A204.1 (cell line): ENCODE measurements at regions not wholly inside any gene's neighbourhood (a gene's known extent, or its start where the extent isn't known, plus 50 kb on each side); places are given as distances from the start of the nearest gene placed in this dataset.

Experiments used
- FAIRE-seq: peaks from 2 replicates; lab custom pipeline; 2012; peaks lifted over from hg19 to GRCh38; lab: Jason Lieb, UNC

DNA sequence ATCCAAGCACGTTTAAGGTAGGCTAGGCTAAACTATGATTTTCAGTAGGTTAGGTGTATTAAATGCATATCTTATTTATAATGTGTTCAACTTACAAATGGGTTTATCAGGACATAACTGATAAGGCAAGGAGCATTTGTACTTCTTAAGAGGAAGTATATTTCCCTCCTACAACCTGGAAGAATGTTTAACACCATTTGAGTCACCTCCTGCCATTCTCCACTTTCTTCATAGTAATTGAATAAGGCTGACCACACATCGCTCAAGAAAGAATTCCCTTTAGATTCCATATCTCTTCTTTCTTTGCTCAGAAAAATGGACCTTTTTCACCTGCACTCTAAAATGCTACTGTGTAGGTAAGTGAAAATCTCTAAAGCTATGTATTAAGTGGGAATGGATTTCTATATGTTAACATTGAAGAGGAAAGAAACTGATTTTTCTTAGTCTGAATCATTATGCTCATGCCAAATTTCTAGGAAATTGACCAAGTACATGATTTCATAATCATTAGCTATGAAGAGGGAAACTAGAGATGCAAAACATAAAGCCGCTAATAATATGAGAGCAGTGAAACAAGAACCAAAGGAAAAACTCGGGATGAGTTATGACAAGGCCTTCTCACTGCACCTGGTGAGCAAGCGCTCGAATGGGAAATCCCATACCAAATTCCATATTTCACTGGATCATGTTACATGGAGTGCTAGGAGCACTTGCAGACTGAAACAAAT is 210.4 kb downstream of the ALDH8A1 start:
- FAIRE-seq: no peak

DNA sequence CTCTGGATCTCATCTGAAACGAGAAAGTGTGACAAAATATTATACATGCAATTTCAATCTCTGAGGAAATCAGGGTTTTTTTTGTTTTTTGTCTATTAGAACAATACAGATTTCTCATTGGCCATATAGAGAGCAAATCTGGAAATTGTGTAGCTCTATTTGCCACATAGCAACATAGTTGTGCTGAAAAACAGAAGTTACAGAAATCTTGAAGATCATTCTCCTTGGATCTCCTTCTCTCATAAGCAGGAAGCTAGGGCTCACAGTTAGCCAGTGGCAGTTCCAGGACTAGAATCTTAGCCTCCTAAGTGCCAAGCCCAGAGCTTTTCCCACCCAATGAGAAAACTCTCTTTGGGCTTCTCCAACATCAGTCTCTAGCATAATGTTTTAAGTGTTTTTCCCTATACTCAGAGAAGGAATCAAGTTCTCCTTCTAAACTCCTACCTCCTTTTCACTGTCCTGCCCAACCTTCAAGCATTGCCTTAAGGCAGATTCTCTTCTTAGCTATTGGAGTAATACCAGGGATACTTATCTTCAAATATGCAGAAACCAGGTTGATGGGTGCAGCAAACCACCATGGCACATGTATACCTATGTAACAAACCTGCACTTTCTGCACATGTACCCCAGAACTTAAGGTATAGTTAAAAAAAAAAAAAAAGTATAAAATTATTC is 211.6 kb downstream of the ALDH8A1 start:
- FAIRE-seq: no peak

DNA sequence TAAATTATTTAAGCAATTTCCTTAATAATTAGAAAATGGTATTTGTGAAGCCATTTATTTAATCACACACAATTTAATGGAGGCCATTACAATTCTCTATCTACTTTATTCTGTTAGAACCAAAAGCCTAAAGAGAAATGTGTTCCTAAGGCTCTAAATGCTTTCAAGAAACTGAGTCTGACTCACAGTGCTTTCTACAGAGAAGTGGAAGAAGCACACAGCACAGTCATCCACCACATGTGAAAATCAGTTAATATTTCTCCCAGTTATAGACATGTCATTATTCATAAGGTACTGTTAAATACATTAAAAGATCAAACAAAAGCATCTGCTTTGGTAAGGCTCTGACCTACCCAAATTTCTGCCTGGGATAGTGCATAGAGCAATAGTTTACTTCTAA is 214.4 kb downstream of the ALDH8A1 start:
- FAIRE-seq: no peak

DNA sequence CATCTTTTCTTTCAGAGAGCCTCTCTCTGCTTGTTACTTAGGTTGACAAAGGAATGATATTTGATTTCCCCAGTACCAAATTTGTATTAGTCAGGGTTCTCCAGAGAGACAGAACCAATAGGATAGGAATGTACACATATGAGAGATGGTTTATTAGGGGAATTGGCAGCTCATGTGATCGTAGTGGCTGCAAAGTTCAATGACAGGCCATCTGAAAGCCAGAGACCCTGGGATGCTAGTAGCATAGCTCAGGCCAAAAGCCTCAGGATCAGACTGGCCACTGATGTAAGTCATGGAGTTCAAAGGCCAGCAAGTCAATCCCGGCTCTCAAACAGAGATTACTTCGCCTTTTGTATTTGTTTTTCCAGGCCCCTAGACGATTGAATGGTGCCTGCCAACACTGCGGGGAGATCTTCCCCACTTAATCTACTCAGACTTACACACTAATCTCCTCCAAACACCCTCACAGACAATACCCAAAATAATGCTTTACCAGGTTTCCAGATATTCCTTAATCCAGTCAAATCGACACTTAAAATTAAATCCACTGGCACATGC is 215.5 kb downstream of the ALDH8A1 start:
- FAIRE-seq: no peak

DNA sequence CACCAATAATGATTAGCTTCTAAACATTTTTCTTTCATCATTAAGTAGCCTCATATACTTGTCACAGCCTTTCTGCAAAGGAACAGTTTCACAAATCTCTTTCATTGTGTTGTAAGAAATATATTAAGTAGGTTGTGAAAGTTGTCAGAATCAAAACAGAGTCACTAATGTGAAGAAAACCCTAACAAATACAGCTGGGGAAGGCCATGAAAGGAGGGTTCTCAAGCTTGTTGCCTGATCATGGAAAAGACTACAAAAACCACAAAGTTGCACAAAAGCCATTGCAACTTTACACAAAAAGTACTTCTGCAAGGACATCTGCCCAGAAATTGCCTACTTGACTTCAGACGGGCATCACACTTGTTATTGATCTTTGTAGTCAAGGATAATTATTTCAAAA is 216.1 kb downstream of the ALDH8A1 start:
- FAIRE-seq: no peak

DNA sequence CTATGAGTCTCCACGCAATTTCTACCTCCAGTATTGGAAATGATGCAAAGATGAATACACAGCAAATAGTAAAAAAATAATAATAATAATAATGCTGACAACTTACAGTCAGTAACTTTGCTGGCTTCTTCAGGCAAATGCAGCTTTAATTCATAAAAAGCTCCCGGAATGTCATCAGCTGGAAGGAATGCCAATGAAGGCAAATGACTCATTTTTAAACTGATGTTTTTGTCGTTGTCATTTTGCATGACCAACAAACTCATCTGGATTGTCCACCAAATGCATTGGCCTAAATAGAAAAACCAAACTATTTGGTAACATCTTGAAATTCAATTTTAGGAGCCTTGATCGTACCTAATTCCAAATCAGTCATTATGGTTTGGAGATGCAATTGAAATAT is 217.1 kb downstream of the ALDH8A1 start:
- no peak for FAIRE-seq

DNA sequence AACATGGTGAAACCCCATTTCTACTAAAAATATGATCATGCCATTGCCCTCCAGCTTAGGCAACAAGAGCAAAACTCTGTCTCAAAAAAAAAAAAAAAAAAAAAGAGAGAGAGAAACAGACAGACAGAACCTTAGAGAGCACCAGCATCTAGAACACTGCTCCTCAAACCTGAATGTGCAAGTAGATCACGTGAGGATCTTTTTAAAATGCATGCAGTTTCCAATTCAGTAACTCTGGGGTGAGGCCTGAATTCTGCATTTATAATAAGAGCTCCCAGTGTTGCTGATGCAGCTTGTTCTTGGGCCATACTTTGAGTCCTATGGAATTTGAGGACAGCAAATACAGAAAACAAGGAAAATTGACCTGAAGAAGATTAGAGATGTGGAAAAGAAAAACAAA is 218.3 kb downstream of the ALDH8A1 start:
- no peak for FAIRE-seq

DNA sequence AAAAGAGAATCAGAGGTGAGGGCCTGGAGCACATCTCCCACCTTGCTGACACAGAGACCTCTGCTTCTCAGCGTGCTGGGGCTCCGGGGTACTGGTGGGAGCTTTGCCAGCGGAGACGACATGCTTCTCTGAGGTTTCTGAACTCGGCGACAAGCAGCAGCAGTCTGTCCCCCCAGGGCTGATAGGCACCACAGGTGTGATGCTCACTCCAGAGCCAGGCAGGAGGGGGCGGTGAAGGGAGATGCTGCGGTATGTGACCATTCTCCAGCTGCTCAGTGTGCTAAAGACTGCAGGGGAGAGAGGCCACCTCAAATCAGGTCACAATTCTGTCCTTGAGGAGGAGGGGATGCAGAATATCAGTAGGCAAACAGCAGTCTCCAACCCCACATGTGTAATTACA is 219.9 kb downstream of the ALDH8A1 start:
- FAIRE-seq: no peak

DNA sequence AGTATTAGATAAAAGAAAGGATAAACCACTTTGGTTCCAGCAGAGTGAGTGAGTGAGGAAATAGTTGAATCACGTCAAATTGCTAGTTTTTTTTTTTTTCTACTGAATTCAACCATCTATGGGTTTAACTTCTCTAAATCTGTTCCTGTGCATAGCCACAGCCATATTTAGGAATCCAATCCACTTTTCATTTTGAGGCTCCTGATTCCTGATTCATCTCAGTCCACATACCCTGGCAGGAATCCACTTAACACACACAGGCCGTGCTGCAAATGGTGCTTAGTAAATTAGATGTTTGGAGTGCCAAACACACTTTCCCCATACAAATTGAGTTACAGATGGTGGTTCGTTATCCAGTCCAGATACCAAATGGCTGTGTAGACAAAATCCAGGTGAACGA is 220.3 kb downstream of the ALDH8A1 start:
- no peak for FAIRE-seq

DNA sequence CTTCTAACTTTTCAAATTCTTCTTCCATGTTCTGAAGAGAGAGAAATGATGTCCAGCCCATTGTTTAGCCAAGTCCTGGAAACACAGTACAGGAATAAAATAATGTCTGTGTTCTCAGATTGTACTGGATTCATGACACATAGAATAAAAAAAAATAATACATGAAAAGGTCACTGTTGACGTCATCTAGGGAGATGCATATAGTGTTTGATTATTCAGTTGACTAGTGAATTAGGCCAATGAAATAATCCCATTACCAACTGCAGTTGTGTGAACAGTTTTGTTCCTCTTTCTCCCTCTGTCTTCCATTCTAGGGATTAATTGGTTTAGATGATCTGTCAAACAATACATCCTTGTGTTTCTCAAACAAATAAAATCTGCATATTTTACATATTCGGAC is 222.8 kb downstream of the ALDH8A1 start:
- no peak for FAIRE-seq

DNA sequence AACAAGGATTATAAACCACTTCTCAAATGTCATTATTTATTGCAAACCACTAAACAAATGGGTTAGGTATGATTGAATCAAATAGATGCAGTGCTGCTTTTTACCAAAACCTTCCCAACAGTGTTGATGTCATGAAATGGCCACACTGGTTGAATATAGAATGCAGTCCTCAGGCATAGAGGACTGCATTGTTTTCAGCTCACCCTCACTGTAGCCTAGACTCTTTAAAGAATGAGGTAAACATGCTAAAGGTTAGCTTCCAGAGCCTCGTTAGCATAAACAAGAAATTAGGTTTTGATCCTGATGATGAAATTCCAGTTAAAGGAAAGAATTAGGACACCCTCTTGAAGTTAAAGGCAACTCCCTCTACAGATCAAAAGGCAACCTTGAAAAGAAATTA is 224.3 kb downstream of the ALDH8A1 start:
- no peak for FAIRE-seq

DNA sequence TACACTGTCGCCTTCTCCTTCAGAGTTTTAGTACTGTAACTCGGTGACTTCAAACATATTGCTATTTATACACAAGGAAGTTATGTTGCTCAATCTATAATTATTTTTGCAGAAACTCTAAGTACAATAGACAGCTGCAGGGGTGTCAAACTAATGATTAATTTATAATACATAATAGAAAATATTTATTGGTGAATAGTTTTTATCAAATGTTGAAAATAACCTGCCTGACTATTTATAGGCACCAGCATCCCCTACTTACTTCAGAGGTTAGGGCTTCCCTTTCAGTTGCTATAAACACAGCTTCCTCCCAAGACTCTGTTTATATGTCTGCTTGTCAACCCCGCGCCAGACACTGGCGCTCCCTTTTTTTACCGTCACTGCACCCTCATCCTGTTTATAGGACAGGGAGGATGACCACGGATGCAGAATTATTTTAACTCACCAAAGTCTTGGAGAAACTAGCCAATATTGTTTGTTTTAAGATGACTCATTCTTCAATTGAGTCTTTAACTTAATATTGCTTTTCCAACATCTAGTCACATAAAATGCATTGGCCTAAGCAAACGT is 225.0 kb downstream of the ALDH8A1 start:
- no peak for FAIRE-seq

DNA sequence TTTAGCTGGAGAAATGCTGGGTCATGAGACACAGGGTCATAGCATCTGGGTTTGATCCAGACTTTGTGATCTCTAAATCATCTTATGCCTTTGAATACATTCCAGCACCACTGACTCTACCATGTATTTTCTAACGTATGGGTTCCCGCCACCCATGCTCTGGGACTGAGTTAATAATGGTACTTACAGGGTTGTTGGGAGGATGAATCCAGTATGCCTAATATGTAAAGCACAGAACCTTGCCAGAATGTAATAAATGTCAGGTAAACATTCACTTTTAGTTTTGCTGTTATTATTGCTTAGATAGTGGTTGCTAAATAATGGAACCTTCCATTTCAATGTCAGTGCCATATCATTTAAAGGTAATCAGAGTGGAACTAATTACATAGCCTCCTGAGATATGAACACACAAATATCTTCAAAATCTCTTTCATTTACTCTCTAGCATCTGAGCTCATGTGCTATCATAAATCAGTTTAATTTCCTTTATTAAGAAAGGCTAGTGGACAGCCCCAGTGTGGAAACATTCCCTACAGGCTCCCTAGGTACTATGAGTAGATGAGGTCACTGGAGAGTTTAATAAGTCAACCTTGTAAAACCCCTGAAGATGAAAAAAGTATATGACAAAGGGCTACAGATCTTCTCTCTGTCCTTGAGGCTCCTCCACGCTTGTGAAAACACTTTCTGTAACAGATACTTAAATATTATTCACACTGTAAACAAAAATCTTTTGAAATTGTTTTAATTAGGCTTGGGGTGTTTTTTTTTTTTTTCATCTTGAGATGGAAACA is 226.6 kb downstream of the ALDH8A1 start:
- FAIRE-seq: no peak

DNA sequence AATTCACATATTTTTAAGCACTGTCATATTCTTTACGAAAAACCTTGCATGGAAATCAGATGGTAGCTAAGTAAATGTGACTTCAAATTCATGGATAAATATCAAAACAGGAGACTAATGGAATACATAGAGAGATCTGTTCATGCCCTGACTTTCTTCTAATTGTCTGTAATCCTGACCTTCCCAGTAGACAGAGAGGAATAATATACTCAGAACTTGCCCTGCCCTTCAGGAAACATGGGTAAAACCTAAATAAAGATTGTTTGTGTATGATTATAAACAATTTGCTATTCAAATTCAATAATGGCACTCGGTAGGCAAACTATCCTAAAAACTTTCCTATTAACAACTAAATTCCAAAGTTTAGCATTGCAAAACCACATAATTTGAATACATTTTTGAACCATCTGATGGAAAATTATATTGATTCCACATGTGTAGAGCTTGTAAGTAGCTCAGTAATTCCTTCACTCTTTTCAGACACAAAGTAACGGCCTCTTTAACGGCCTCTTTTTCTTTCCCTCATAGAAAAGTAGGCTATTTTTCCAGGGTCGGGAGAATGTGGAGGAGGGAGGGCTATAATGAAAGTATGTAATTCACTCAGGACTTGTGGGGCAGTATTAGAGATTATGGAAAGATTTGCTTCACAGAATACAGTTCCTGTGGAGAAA is 227.6 kb downstream of the ALDH8A1 start:
- no peak for FAIRE-seq

DNA sequence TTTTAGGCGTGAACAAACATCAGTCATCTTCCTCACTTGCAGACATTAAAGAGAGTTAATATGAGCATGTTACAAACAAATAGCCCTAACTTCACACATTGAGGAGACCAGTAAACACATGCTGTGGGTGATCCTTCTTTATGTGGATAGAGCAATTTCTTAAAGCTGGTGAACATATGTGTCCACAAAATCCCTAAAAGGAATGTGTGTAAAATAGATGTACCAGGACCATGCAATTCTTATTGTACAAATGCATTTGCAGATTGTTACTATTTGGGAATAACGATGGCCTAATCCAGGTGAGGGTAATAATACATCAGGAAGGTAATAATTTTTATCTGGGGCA is 228.9 kb downstream of the ALDH8A1 start:
- FAIRE-seq: no peak

DNA sequence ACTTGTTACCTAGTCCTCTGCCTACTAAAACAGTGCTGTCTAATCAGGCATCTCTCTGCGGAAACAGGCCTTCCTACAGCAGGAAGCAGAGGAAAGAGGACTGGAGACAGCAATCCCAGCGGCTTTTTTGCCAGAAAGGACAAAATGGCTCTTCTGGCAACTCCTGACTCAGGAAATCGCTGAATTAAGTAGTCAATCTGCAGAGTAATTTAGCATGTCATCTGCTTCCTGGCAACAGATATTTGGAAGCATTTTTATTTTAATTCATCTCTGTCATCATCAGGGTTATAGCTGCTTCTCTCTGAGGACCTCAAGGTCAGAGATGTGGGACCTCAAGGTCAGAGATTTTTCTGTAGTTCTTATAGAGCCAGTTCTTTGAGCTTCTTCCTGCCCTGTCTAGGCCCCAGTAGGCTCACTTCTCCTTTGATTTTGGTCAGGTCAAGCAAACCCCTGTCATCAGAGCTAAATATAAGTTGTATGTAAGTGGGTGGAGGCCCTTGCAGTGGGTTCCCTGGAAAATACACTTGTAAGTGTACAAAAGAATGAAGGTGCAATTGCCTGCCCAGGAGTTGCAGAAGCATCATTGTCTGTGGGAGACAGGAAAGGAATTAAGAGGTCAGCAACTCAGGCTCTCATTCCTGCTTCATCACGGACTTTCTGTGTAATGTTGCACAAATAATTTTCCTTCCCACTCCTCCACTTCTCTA is 229.4 kb downstream of the ALDH8A1 start:
- no peak for FAIRE-seq

DNA sequence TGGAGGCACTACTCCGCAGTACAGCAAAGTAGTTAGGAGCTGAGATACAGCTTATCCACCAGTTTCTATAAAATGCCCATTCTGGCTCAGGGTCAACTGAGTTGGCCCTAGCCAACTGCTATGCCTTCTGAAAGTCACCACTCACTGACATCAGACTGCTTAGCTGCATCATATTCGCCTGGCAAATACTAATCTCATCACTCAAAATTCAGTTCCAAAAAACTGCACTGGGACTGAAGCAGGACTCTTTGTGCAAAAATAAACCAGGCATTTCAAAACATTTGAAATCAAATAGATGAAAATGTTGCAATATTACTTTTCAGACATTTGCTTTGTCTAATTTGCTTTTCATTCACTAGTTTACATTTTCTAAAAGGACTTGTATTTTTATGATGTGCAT is 230.0 kb downstream of the ALDH8A1 start:
- FAIRE-seq: no peak

DNA sequence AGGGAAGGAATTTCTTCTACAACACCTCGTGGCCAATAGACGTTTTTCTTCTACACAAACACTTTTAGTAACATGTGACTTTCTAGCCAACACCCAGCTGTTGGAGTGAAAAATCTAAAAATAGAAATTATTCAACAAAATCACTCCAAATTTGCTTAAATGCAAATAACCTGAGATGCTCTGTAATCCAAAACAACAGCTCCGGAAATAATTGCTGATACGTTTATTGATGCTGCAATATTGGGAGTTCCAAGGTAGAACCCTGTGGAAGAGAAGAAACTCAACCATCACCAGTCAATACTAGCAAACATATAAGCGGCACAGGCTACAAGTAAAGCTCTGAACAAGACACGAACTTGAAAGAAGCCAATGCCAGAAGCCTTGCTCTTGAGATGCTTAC is 230.6 kb downstream of the ALDH8A1 start:
- no peak for FAIRE-seq

DNA sequence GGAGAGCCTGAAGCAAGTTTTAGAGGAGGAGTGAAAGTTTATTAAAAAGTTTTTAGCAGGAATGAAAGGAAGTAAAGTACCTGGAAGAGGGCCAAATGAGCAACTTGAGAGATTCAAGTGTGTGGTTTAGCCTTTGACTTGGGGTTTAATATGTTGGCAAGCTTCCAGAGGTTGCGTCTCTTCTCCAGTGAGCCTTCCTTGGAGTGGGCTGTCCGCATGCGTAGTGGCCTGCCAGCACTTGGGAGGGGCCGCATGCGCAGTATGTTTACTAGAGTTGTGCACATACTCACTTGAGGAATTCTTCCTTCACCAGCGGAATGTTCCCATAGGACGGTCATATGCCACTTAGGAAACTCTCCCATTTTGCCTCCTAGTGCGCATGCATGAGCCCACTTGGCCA is 235.2 kb downstream of the ALDH8A1 start:
- FAIRE-seq: no peak

DNA sequence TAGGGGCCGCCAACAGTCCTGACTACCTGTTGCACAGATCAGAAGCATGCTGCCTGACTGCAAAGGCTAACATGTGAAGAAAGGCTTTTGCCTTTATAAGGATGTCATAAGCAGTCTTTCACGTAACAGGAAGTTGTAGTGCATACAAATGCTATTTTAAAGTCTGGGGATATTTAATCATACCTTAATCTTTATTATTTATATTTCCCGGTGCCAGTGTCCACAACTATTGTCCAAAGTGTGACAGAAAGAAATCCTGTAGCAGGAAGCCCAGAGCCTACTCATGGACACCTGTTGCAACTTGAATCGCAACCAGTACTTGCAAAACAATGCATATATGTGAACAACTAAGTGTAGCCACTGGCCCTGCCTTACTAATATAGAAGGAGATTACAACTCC is 235.8 kb downstream of the ALDH8A1 start:
- FAIRE-seq: no peak

DNA sequence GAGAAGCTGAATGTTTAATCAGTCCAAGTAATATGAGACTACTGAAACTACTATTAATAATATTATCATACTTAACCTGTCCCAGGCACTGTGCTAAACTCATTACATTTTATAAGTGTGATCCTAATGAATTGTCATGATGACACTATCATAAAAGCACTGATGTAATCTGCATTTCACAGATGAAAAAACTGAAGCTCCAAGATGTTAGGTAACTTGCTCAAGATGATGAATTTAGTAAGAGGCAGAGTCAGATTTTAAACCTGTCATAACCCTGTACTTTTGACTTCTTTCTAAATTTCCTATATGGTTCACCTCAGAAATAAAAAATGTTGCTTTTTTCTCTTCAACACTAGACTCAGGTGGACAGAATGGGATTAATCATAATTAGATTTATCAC is 237.6 kb downstream of the ALDH8A1 start:
- no peak for FAIRE-seq

DNA sequence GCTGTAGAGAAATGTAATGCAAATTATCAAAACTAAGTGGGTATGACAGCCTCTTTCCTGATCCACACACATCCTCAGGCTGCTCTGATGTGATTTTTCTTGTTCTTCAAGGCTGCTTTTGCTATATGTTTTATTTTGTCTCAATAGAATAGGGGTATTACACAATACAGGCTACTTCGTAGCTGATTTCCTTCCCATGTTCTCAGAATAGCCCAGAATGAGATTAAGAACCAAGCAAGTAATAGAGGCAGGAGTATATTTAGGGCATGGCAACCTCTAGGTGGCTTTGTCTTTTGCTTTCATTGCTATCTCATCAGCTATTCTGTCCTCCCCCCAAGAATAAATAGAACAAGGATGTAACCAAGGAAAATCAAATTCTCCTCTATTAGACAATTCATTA is 241.8 kb downstream of the ALDH8A1 start:
- no peak for FAIRE-seq
